ENCODE measurements at regions not wholly inside any gene's neighbourhood (a gene's known extent, or its start where the extent isn't known, plus 50 kb on each side); places are given as distances from the start of the nearest gene placed in this dataset.

GRCh38 chr5:88487066-88487465, 218.4 kb upstream of the TMEM161B start:
- DNase-seq (ENCODE audit: low spot score): no peak

- DNase-seq (ENCODE audit: low spot score): no peak
Measured at GRCh38 chr5:88486431-88486830, 217.8 kb upstream of the TMEM161B start.

GRCh38 chr5:88485531-88485930, 216.9 kb upstream of the TMEM161B start:
- no peak for DNase-seq (ENCODE audit: low spot score)

DNA sequence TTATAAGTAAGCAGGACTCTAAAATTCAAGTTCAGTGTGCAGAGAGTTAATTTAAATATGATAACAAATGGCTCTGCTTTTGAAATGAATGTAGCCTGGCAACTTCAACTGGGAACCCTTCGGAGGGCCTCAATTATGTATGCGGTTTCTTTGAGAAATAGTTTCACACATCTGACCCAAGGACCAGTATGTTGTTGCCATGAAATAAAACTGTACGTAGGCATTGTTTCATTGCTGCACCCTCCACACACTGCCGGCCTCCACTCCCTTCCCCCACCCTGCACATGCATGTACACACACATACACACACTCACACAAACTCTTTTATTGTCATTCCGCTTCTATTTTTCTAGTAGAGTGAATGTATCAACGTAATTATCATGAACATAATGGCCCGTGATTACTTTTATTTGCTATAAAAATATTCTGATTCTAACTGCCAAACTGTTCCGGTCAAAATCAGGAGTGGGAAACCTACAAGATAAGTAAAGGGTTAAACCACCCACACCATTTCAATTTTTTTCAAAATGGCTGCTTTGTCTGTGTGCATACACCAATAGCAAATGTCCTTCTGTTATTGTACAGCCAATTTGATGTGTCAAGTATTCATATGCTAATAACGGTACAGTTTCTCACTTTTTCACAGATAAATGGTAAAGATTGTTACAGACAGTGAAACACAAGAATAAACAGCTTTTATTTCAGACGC, 215.5 kb upstream of the TMEM161B start:
- DNase-seq (ENCODE audit: low spot score): no peak

GRCh38 chr5:88480801-88481499, 212.3 kb upstream of the TMEM161B start:
- no peak for DNase-seq (ENCODE audit: low spot score)

GRCh38 chr5:88480245-88480644, 211.6 kb upstream of the TMEM161B start:
- DNase-seq (ENCODE audit: low spot score): no peak

DNA sequence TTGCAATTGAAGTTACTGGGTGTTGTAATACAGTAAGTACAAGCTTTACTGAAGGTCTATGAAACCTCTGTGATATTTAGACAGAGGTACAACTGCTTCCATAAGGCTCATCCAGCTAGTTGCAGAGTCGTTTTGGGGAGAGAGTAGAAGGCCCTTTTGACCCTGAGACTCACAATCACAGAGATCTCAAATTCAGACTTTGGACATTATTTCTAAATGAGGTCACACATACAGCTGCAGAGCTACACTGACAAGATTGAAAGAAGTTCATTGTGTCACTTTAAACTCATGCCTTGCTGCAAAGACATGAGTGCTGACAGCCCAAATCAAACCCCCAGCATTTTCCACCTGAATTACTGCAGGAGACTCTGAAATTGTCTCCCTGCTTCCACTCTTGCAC, 205.9 kb upstream of the TMEM161B start:
- no peak for DNase-seq (ENCODE audit: low spot score)

GRCh38 chr5:88470745-88471144, 202.1 kb upstream of the TMEM161B start:
- DNase-seq (ENCODE audit: low spot score): no peak

DNA sequence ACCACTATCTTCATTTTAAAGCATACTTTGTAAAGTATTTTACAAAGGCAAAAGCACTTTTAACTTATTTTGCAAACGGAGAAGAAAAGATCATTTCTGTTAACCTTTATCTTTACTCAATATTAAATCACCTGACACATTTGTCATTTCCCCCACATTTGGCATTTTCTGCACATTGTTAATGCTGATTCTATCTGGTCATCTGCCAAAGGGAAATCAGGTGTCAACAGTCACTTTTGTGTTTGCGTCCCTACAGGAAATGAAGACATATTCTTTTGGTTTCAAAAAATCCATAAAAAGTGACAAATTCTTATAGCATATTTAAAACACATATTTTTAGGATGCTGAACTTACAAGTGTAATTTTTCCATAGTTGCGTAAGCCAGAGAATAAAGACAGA, 191.3 kb upstream of the TMEM161B start:
- no peak for DNase-seq (ENCODE audit: low spot score)

GRCh38 chr5:88452820-88453219, 184.2 kb upstream of the TMEM161B start:
- DNase-seq (ENCODE audit: low spot score): no peak

GRCh38 chr5:88450239-88450638, 181.6 kb upstream of the TMEM161B start:
- no peak for DNase-seq (ENCODE audit: low spot score)

GRCh38 chr5:88438006-88438405, 169.4 kb upstream of the TMEM161B start:
- no peak for DNase-seq (ENCODE audit: low spot score)

DNA sequence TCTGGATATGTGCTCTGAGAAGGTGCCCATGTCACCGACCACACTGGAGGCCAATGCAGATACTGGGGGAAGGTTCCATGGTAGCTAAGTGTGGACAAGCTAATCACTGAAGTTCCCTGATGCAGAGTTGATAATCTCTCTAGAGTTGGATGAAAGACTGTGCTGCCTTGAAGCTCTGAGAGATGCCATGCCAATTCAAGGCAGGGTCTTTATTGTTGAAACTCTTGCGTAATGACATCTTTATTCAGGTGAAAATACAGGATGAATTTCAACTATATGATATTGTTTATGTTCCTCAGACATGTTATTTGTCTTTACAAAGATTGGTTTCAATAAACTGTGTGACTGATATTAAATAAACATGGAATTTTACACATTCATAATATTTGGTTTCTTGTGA, 167.6 kb upstream of the TMEM161B start:
- no peak for DNase-seq (ENCODE audit: low spot score)

DNA sequence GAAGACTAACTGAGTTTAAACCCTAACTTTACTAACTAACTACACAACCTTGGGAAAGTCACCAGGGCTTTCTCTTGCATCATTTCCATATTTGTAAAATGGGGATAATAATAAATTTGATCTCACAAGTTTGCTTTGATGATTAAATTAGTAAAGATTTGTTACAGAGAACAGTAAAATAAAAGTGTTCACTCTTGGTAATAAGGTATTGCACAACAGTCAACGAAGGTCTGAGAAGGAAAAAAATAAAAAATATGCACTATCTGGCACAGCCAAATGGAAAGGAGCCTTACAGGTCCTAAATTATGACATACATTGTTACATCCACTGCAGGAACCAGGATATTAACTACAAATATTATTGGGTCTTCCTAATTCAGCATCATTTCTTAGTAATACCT, 160.0 kb upstream of the TMEM161B start:
- no peak for DNase-seq (ENCODE audit: low spot score)

DNA sequence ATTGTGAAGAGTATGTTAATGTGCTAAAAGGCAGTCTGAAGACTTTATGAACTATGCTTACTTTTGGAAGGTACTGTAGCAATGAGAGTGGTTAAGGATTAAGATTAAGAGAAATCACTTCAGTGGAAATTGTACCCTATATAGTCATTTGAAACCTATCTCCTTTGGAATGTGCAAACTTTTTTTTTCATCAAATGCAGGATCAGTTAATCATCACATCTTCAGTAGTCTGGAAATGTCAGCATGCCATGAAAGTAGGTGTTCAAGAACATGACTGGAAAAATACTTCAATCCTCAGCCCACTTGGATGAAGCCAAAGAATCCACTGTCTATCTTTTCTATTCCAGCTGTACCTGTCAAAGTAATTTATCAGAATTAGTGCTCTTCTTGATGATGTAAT, 157.8 kb upstream of the TMEM161B start:
- no peak for DNase-seq (ENCODE audit: low spot score)

- DNase-seq (ENCODE audit: low spot score): no peak
Measured at GRCh38 chr5:88425124-88425523, 156.5 kb upstream of the TMEM161B start.

DNA sequence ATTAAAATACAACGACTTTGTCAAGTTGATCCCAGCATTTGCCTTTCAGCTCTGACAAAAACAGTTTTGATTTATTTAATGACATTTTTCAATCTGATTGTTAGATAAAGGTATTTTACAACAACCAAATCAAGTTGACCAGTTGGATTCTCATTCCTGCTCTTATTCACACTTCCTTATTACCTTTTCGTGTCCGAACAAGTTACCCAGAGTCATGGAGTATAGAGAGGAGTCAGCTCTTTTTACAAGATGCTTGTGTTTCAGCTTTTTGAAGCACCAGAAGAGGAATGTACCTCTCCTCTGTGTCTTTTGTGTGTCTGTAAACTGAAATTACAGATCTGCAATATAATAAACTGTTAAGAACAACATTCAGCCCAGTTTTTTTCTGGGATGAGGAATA, 151.3 kb upstream of the TMEM161B start:
- DNase-seq (ENCODE audit: low spot score): no peak

GRCh38 chr5:88407341-88407740, 138.7 kb upstream of the TMEM161B start:
- no peak for DNase-seq (ENCODE audit: low spot score)

DNA sequence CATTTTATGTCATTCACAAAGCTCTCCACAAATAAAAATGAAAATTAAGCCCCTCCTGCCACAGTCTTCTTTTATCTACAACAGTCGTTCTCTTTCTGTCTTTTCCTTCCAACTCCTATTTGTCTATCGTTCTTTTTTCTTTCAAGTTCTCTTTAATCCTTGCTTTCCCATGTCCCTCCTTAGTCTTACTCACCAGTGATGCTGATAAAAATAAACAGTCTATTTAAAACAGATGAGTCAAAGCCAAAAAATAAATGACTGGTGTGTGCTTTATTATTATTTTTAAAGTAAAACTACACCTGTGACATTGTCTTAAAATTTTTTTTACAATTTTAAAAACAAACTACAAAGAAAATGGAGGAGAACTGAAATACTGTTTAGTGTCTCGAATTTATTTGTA, 137.1 kb upstream of the TMEM161B start:
- no peak for DNase-seq (ENCODE audit: low spot score)

DNA sequence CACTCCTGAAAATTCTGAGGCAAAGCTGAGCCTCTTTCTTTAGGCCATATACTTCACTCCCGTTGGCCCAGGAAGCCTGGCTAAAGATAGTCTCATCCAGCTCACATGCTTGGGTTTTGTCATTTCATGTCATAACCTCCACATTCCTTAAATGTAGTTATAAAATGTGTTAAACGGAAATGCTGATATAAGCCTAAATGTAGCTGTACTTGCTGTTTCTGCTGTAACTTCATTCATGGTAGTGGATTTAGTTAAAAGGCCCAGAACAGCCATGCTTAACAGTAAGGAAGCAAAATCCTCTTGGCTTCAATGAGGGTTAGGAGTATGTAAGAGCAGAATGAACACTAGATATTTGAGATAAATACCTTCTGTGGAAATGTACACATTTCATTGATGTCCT, 135.8 kb upstream of the TMEM161B start:
- no peak for DNase-seq (ENCODE audit: low spot score)

DNA sequence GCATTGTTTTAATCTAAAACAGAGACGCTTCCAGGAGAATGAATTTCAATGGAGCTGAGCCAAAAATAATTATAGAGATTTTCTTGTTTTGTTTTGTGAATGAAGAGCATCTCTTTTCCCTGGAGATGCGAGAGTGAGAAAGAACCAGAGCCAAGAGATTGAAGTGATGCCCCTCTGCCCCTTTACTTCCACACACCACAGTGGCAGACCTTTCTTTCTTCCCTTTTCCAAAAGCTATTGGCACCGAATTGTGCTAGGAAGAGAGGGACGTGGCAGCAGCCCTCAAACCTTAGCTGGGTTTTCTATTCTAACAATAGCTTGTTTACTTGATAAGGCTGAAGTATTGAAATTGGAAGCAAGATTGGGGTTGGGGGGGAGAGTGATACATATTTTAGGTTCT, 133.0 kb upstream of the TMEM161B start:
- no peak for DNase-seq (ENCODE audit: low spot score)

DNA sequence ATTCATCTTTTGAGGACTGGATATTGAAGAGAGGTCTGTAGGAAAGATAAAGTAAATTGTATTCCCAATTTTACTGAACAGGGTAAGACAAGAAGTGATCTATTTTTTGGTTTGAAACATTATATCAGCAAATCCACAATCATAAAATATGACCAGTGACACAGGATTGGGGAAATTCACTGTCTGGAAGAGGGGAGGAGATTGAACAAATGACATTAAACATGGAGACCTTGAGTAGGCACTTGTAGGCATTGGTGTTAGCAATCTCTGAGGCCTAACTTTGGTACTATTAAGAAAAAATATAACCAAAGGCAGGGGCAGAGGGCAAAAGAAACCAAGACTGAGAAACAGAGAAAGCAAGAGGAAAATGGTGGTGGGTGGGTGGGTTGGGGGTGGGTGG, 132.6 kb upstream of the TMEM161B start:
- DNase-seq (ENCODE audit: low spot score): no peak

DNA sequence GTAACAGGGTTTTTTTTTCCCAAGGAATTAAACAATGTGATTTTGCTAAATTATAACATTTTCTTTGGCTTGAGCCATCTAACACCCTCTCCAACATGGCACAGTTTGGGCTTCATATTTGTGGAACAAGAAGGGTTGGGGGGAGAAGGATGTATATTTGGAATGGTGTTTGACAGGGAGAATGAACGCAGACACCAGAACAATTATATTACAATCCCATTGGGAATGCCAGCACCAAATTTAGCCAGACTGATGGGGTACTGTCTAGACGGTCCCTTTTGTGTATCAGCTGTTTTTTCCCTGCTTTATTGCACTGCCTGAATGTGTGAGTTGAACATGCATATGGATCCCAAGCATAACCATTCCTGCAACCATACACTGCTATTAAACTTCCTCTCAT, 130.9 kb upstream of the TMEM161B start:
- no peak for DNase-seq (ENCODE audit: low spot score)

DNA sequence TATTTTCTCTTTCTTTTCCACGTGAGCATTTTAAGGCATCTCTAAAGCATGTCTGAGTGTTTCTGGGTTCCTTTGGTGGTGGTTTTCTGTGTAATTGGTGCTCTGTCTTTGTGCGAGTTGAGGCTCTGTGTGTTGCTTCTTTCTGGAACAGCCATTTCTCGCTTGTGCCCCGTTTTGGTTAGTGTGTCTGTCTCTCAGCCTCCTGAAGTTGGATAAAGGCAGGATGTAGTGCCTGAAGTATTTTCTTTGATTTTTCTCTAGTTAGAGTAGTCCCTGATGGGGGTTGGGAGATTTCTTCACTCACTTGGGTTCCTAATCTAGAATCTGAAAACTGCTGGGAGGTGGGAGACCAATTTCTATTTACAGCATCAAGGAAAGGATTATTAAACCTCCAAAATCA, 129.7 kb upstream of the TMEM161B start:
- no peak for DNase-seq (ENCODE audit: low spot score)

Measured in CD4-positive, alpha-beta T cell treated with Interleukin-15 for 4 hours (primary cell).